ENCODE measurements at regions not wholly inside any gene's neighbourhood (a gene's known extent, or its start where the extent isn't known, plus 50 kb on each side); places are given as distances from the start of the nearest gene placed in this dataset.

- no peak for DNase-seq (ENCODE audit: low spot score)
- H3K27me3 ChIP-seq = no peaks in the 10 kb centered on the region
Measured at GRCh38 chr19:31205887-31206518, 143.2 kb downstream of the TSHZ3 start.

GRCh38 chr19:31204115-31204514 is 145.1 kb downstream of the TSHZ3 start:
- DNase-seq (ENCODE audit: low spot score) = no peak

More at GRCh38 chr19:31205887-31206518, 143.2 kb downstream of the TSHZ3 start:
- Histone ChIP-seq H3K36me3 (no peaks in the 10 kb centered on the region), H3K4me1 (no peaks in the 10 kb centered on the region), H3K4me3 (no peak overlapping the region), H3K27ac (no peak overlapping the region), H3K9me3 (no peaks in the 10 kb centered on the region)
- no peak for TF ChIP-seq CTCF (IDR thresholded peaks at IDR 0.05)

GRCh38 chr19:31185261-31185660 is 164.0 kb downstream of the TSHZ3 start:
- peaks cover 0 to 24% of the 10 kb centered on the region in 2 donors for H3K9me3 ChIP-seq
- no peaks in the 10 kb centered on the region for H3K27me3 ChIP-seq
- DNase-seq (ENCODE audit: low spot score) = no peak
- H3K27ac ChIP-seq = no peak overlapping the region
- no peak for TF ChIP-seq CTCF (IDR thresholded peaks at IDR 0.05)
- H3K4me1 ChIP-seq = no peaks in the 10 kb centered on the region
- no peak overlapping the region for H3K4me3 ChIP-seq
- no peaks in the 10 kb centered on the region for H3K36me3 ChIP-seq

More at GRCh38 chr19:31204115-31204514, 145.1 kb downstream of the TSHZ3 start:
- H3K27me3 ChIP-seq = no peaks in the 10 kb centered on the region
- no peaks in the 10 kb centered on the region for H3K9me3 ChIP-seq
- H3K36me3 ChIP-seq = no peaks in the 10 kb centered on the region
- no peak overlapping the region for H3K27ac ChIP-seq
- H3K4me3 ChIP-seq = no peak overlapping the region
- no peaks in the 10 kb centered on the region for H3K4me1 ChIP-seq
- TF ChIP-seq CTCF (IDR thresholded peaks at IDR 0.05) = no peak

- TF ChIP-seq CTCF (IDR thresholded peaks at IDR 0.05) = no peak
- Histone ChIP-seq H3K27me3 (no peaks in the 10 kb centered on the region), H3K9me3 (no peaks in the 10 kb centered on the region), H3K27ac (no peak overlapping the region), H3K4me3 (no peak overlapping the region), H3K4me1 (no peaks in the 10 kb centered on the region), H3K36me3 (no peaks in the 10 kb centered on the region)
- DNase-seq (ENCODE audit: low spot score) = peak; percentile 52
Measured at GRCh38 chr19:31181535-31181934, 167.7 kb downstream of the TSHZ3 start.

- Histone ChIP-seq H3K36me3 (no peaks in the 10 kb centered on the region), H3K27ac (no peak overlapping the region), H3K9me3 (no peaks in the 10 kb centered on the region), H3K4me3 (no peak overlapping the region), H3K4me1 (no peaks in the 10 kb centered on the region), H3K27me3 (no peaks in the 10 kb centered on the region)
- DNase-seq (ENCODE audit: low spot score) = no peak
- TF ChIP-seq CTCF (IDR thresholded peaks at IDR 0.05) = no peak
Measured at GRCh38 chr19:31180907-31181306, 168.3 kb downstream of the TSHZ3 start.

- no peak overlapping the region for H3K27ac ChIP-seq
- no peak for TF ChIP-seq CTCF (IDR thresholded peaks at IDR 0.05)
- no peak for DNase-seq (ENCODE audit: low spot score)
Measured at GRCh38 chr19:31179471-31179852, 169.8 kb downstream of the TSHZ3 start.

More at GRCh38 chr19:31179471-31179852, 169.8 kb downstream of the TSHZ3 start:
- Histone ChIP-seq H3K27me3 (no peaks in the 10 kb centered on the region), H3K4me3 (no peak overlapping the region), H3K9me3 (no peaks in the 10 kb centered on the region), H3K4me1 (no peaks in the 10 kb centered on the region), H3K36me3 (no peaks in the 10 kb centered on the region)

Measured in right atrium auricular region (tissue), 2 donors.